ENCODE measurements at regions not wholly inside any gene's neighbourhood (a gene's known extent, or its start where the extent isn't known, plus 50 kb on each side); places are given as distances from the start of the nearest gene placed in this dataset.
"Not testable (repeated sequence)": the region's sequence is repeated elsewhere in the genome, so short reads cannot be mapped to it uniquely, and the experiment has no call there.

DNA sequence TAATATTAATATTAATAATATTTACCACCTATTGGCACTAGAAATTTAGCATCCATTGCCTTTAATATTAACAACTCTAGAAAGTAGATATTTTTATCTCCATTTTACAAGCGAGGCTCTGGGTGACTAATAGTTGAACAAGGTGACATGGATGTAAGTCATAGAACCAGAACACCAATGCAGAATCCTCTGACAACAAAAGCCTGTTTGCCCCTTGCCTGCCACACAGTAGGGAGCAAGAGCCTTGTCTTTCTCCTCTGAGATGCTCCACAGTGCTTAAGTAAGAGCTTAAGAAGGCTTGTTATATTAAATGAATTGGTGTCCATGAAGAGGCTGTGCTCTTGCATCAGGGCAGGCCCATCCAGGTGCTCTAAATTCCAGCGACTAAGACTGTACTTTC lies 51.2 kb upstream of the LBX1 start:
- TF ChIP-seq, protein P1, sequence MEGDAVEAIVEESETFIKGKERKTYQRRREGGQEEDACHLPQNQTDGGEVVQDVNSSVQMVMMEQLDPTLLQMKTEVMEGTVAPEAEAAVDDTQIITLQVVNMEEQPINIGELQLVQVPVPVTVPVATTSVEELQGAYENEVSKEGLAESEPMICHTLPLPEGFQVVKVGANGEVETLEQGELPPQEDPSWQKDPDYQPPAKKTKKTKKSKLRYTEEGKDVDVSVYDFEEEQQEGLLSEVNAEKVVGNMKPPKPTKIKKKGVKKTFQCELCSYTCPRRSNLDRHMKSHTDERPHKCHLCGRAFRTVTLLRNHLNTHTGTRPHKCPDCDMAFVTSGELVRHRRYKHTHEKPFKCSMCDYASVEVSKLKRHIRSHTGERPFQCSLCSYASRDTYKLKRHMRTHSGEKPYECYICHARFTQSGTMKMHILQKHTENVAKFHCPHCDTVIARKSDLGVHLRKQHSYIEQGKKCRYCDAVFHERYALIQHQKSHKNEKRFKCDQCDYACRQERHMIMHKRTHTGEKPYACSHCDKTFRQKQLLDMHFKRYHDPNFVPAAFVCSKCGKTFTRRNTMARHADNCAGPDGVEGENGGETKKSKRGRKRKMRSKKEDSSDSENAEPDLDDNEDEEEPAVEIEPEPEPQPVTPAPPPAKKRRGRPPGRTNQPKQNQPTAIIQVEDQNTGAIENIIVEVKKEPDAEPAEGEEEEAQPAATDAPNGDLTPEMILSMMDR (IDR thresholded peaks at IDR 0.05; ENCODE audit: unreplicated experiment in 3 of 3), result no peak
- peaks cover 49% of the 10 kb centered on the region for H3K27me3 Mint-ChIP-seq (ENCODE audit: low read depth)
- peaks cover 21% of the 10 kb centered on the region for H3K4me1 Mint-ChIP-seq
- H3K4me3 Mint-ChIP-seq, result no peak overlapping the region
- no peaks in the 10 kb centered on the region for H3K9me3 Mint-ChIP-seq
- H3K36me3 Mint-ChIP-seq (ENCODE audit: low read depth), result no peaks in the 10 kb centered on the region
- H3K27ac Mint-ChIP-seq, result no peak overlapping the region

GRCh38 chr10:101280921-101281320 lies 51.7 kb upstream of the LBX1 start:
- not testable (repeated sequence) for H3K36me3 Mint-ChIP-seq (ENCODE audit: low read depth); H3K9me3 Mint-ChIP-seq
- Mint-ChIP-seq H3K27ac (peak overlapping the region in 1 of 3 experiments; percentile 46), H3K4me1 (peaks cover 23% of the 10 kb centered on the region), H3K4me3 (peak overlapping the region in 1 of 3 experiments; percentile 29), H3K27me3 (ENCODE audit: low read depth) (peaks cover 46% of the 10 kb centered on the region)

- Mint-ChIP-seq H3K4me3 (peak overlapping the region in 1 of 3 experiments; percentile 9), H3K27ac (no peak overlapping the region), H3K27me3 (ENCODE audit: low read depth) (peaks cover 57% of the 10 kb centered on the region), H3K4me1 (peaks cover 37% of the 10 kb centered on the region), H3K36me3 (ENCODE audit: low read depth) (no peaks in the 10 kb centered on the region), H3K9me3 (no peaks in the 10 kb centered on the region)
- TF ChIP-seq, protein P1 (IDR thresholded peaks at IDR 0.05; ENCODE audit: unreplicated experiment in 3 of 3), result no peak
These were observed 53.7 kb upstream of the LBX1 start for GRCh38 chr10:101282947-101283346.

- H3K9me3 Mint-ChIP-seq, result no peaks in the 10 kb centered on the region
- peak overlapping the region in 1 of 3 experiments; percentile 32 for H3K27ac Mint-ChIP-seq
- peaks cover 60% of the 10 kb centered on the region for H3K27me3 Mint-ChIP-seq (ENCODE audit: low read depth)
- no peaks in the 10 kb centered on the region for H3K36me3 Mint-ChIP-seq (ENCODE audit: low read depth)
- peak overlapping the region; percentile 72 to 77 (median 73) for H3K4me3 Mint-ChIP-seq
- TF ChIP-seq, protein P1 (IDR thresholded peaks at IDR 0.05; ENCODE audit: unreplicated experiment in 3 of 3), result no peak
- H3K4me1 Mint-ChIP-seq, result peaks cover 38% of the 10 kb centered on the region
These were observed 54.5 kb upstream of the LBX1 start for GRCh38 chr10:101283762-101284100.

- TF ChIP-seq, protein P1 (IDR thresholded peaks at IDR 0.05; ENCODE audit: unreplicated experiment in 3 of 3), result no peak
- no peaks in the 10 kb centered on the region for H3K36me3 Mint-ChIP-seq (ENCODE audit: low read depth)
These were observed 55.0 kb upstream of the LBX1 start for GRCh38 chr10:101284101-101284743.

DNA sequence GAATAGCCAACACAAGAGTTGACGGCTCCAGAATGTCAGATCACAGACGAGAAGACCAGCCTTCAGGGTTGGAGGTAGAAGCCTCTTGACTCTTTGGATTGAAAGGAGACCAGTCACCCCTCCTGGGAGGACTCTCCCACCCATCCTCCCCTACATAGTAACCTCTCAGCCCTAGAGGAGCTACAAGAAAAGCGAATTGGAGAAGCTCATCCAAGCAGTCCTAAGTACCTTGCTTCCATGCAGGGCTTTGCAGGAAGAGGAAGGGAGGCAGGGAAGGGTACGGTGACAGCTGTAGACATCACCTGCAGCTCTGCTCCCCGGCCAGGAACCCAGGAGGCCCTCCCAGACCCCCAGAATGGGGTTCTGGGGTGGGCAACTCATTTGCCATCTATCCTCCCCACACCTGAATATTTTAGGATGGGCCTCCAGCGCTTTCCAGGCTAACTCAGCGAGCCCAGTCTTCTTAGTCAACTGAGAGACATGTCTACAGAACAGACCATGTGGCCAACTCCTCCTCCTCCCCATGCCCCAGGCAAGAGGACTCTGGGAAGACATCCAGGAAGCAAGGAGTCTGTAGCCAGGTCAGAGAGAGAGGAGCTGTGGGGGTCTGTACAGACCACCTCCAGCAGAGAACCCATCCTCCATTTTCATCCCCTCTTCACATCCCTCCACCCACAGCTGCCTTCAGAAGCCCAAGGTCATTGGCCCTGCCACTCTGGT lies 55.6 kb upstream of the LBX1 start:
- no peaks in the 10 kb centered on the region for H3K36me3 Mint-ChIP-seq (ENCODE audit: low read depth)
- TF ChIP-seq, protein P1 (IDR thresholded peaks at IDR 0.05; ENCODE audit: unreplicated experiment in 3 of 3), result no peak

More at GRCh38 chr10:101284101-101284743, 55.0 kb upstream of the LBX1 start:
- Mint-ChIP-seq H3K27ac (peak overlapping the region in 2 of 3 experiments; percentile 32 to 49), H3K9me3 (no peaks in the 10 kb centered on the region), H3K4me1 (peaks cover 38% of the 10 kb centered on the region), H3K4me3 (peak overlapping the region; percentile 72 to 77 (median 73)), H3K27me3 (ENCODE audit: low read depth) (peaks cover 63% of the 10 kb centered on the region)

More for the DNA sequence above, 55.6 kb upstream of the LBX1 start:
- no peaks in the 10 kb centered on the region for H3K9me3 Mint-ChIP-seq
- peaks cover 43% of the 10 kb centered on the region for H3K4me1 Mint-ChIP-seq
- H3K4me3 Mint-ChIP-seq, result peak overlapping the region; percentile 62 to 68 (median 65)
- H3K27me3 Mint-ChIP-seq (ENCODE audit: low read depth), result peaks cover 70% of the 10 kb centered on the region
- H3K27ac Mint-ChIP-seq, result peak overlapping the region; percentile 35 to 65 (median 49)

All from nephron (organoid).